GM23338 (cell line): ENCODE measurements at regions not wholly inside any gene's neighbourhood (a gene's known extent, or its start where the extent isn't known, plus 50 kb on each side); places are given as distances from the start of the nearest gene placed in this dataset.

ENCODE experiments used
- ATAC-seq: fragments of 200-7000 bp; cut with Tn5 transposase; 3 replicates; pipeline ENCODE4 v1.9.1; 2020
- DNase-seq: peaks from one replicate; pipeline ENCODE4 v3.0.0-alpha.2; 2015; ENCODE audit warnings: low spot score
- H2AFZ ChIP-seq: fragments of 200-600 bp; sonication (generic); 2 replicates; pipeline ENCODE4 v1.8.0; 2016; ENCODE audit warnings: antibody characterized with exemption, mild to moderate bottlenecking, moderate library complexity
- H3F3A ChIP-seq: fragments of 200-600 bp; sonication (generic); replicated peaks from 2 replicates; pipeline ENCODE4 v1.8.0; 2017; ENCODE audit warnings: antibody characterized with exemption, mixed run types, low read depth
- H3K27ac ChIP-seq: fragments of 200-600 bp; sonication (generic); 2 replicates; pipeline ENCODE4 v1.6.1; 2016; ENCODE audit warnings: low read depth
- H3K27me3 ChIP-seq: fragments of 200-600 bp; sonication (generic); 2 replicates; pipeline ENCODE4 v1.8.0; 2016; ENCODE audit warnings: mild to moderate bottlenecking, mixed run types, moderate library complexity; ENCODE audit not compliant: insufficient read depth
- H3K36me3 ChIP-seq: fragments of 200-600 bp; sonication (generic); 2 replicates; pipeline ENCODE4 v1.8.0; 2016; ENCODE audit warnings: mild to moderate bottlenecking; ENCODE audit not compliant: insufficient read depth
- H3K4me1 ChIP-seq: fragments of 200-600 bp; sonication (generic); 2 replicates; pipeline ENCODE4 v1.8.0; 2016; ENCODE audit warnings: mild to moderate bottlenecking, moderate library complexity; ENCODE audit not compliant: insufficient read depth
- H3K4me2 ChIP-seq: fragments of 200-600 bp; sonication (generic); 2 replicates; pipeline ENCODE4 v1.7.1; 2017; ENCODE audit warnings: mixed run types
- H3K4me3 ChIP-seq: fragments of 200-600 bp; sonication (generic); 2 replicates; pipeline ENCODE4 v1.6.1; 2016; ENCODE audit warnings: mixed run types
- H3K79me2 ChIP-seq: fragments of 200-600 bp; sonication (generic); replicated peaks from 2 replicates; pipeline ENCODE4 v1.8.0; 2017; ENCODE audit warnings: mild to moderate bottlenecking; ENCODE audit not compliant: insufficient read depth
- H3K9me2 ChIP-seq: fragments of 200-600 bp; sonication (generic); 2 replicates; pipeline ENCODE4 v1.8.0; 2017; ENCODE audit not compliant: insufficient read depth
- H4K20me1 ChIP-seq: fragments of 200-600 bp; sonication (generic); replicated peaks from 2 replicates; pipeline ENCODE4 v1.8.0; 2017; ENCODE audit warnings: mild to moderate bottlenecking; ENCODE audit not compliant: insufficient read depth
- H3K27ac Mint-ChIP-seq: 2 replicates; pipeline ENCODE4 v1.8.0; 2020; ENCODE audit warnings: inconsistent platforms, mild to moderate bottlenecking, moderate library complexity, mixed read lengths
- H3K27me3 Mint-ChIP-seq: 3 replicates; pipeline ENCODE4 v1.8.0; 2022; ENCODE audit warnings: low read depth, mild to moderate bottlenecking, moderate library complexity, mixed read lengths, inconsistent platforms; ENCODE audit not compliant: insufficient read depth, poor library complexity
- H3K36me3 Mint-ChIP-seq: 3 replicates; pipeline ENCODE4 v1.8.0; 2021; ENCODE audit warnings: low read depth, mild to moderate bottlenecking, inconsistent platforms, moderate library complexity, mixed read lengths
- H3K4me1 Mint-ChIP-seq: 3 replicates; pipeline ENCODE4 v1.8.0; 2020; ENCODE audit warnings: mild to moderate bottlenecking, inconsistent platforms, mixed read lengths
- H3K4me3 Mint-ChIP-seq: 3 replicates; pipeline ENCODE4 v1.8.0; 2021; ENCODE audit warnings: moderate library complexity, mild to moderate bottlenecking, inconsistent platforms, mixed read lengths
- H3K9me3 Mint-ChIP-seq: 3 replicates; pipeline ENCODE4 v1.8.0; 2020; ENCODE audit warnings: moderate library complexity, mild to moderate bottlenecking, inconsistent platforms, mixed read lengths
- CREB1 ChIP-seq: fragments of 250-450 bp; sonication (Bioruptor Pico); IDR thresholded peaks from 2 replicates; pipeline ENCODE4 v1.5.0; 2020; ENCODE audit warnings: low read depth, mild to moderate bottlenecking, moderate library complexity
- CTCF ChIP-seq, 2 experiments: fragments of 200-600 bp in 1 of 2; sonication (generic) in 1 of 2; conservative IDR thresholded peaks; 2 replicates each; pipeline versions ENCODE4 v1.5.1 to v1.6.1; 2016 to 2017; ENCODE audit warnings: antibody characterized with exemption in 2 of 2, low read depth in 2 of 2, mild to moderate bottlenecking in 2 of 2, moderate library complexity in 1 of 2
- ETS1 ChIP-seq: IDR thresholded peaks from 2 replicates; pipeline ENCODE4 v1.6.1; 2016; ENCODE audit warnings: antibody characterized with exemption
- EZH2 ChIP-seq: fragments of 200-600 bp; sonication (generic); IDR thresholded peaks from one replicate; pipeline ENCODE4 v1.8.0; 2017; ENCODE audit warnings: antibody characterized with exemption, mild to moderate bottlenecking, low read depth; ENCODE audit not compliant: unreplicated experiment
- EZH2phosphoT487 ChIP-seq: fragments of 200-600 bp; sonication (generic); IDR thresholded peaks from one replicate; pipeline ENCODE4 v1.8.1; 2018; ENCODE audit warnings: antibody characterized with exemption; ENCODE audit not compliant: unreplicated experiment
- JUNB ChIP-seq: IDR thresholded peaks from one replicate; pipeline ENCODE4 v1.6.1; 2016; ENCODE audit warnings: antibody characterized with exemption; ENCODE audit not compliant: unreplicated experiment
- NANOG ChIP-seq: IDR thresholded peaks from 2 replicates; pipeline ENCODE4 v1.6.1; 2016; ENCODE audit warnings: antibody characterized with exemption, borderline replicate concordance
- POLR2AphosphoS5 ChIP-seq: IDR thresholded peaks from 2 replicates; pipeline ENCODE4 v1.6.1; 2016; ENCODE audit warnings: antibody characterized with exemption, low read depth
- REST ChIP-seq: IDR thresholded peaks from one replicate; pipeline ENCODE4 v1.6.1; 2018; ENCODE audit warnings: antibody characterized with exemption; ENCODE audit not compliant: unreplicated experiment
- STAT1 ChIP-seq: IDR thresholded peaks from one replicate; pipeline ENCODE4 v1.6.1; 2016; ENCODE audit warnings: antibody characterized with exemption; ENCODE audit not compliant: unreplicated experiment
- ZNF114 ChIP-seq: fragments of 250-450 bp; sonication (Bioruptor Pico); IDR thresholded peaks from 2 replicates; pipeline ENCODE4 v1.5.0; 2020; ENCODE audit warnings: mild to moderate bottlenecking, moderate library complexity
- ZNF331 ChIP-seq: fragments of 250-450 bp; sonication (Bioruptor Pico); IDR thresholded peaks from 2 replicates; pipeline ENCODE4 v1.5.0; 2020; ENCODE audit warnings: low read depth, mild to moderate bottlenecking, moderate library complexity

- TF ChIP-seq ETS1 (no peak), STAT1 (no peak), NANOG (no peak), ZNF331 (no peak), EZH2 (no peak)
These were observed 437.2 kb upstream of the HS6ST1 start (continued) for GRCh38 chr2:128755695-128756364.

- no peak for ATAC-seq
- Histone ChIP-seq H3K9me2 (peaks cover 2% of the 10 kb centered on the region; the same call in 1 of the 2 replicates), H3K4me1 (peaks cover 15% of the 10 kb centered on the region), H3K4me2 (no peak overlapping the region), H4K20me1 (no peaks in the 10 kb centered on the region), H2AFZ (no peak overlapping the region), H3K36me3 (no peaks in the 10 kb centered on the region), H3K27ac (no peak overlapping the region), H3K79me2 (no peaks in the 10 kb centered on the region), H3K27me3 (no peaks in the 10 kb centered on the region), H3F3A (no peaks in the 10 kb centered on the region), H3K4me3 (no peak overlapping the region)
- Mint-ChIP-seq H3K27me3 (peaks cover 10% of the 10 kb centered on the region), H3K9me3 (no peaks in the 10 kb centered on the region; the same call in 2 of the 3 replicates), H3K36me3 (no peaks in the 10 kb centered on the region), H3K27ac (no peak overlapping the region), H3K4me3 (no peak overlapping the region), H3K4me1 (peaks cover 17% of the 10 kb centered on the region)
- DNase-seq = no peak
- TF ChIP-seq ZNF331 (no peak), REST (no peak), NANOG (no peak), CTCF (conservative IDR thresholded peaks at IDR 0.05; ENCODE audit: low read depth in 2 of 2) (no peak), ETS1 (no peak), ZNF114 (CRISPR knock-in tag) (no peak), EZH2 (no peak), POLR2AphosphoS5 (no peak), CREB1 (CRISPR knock-in tag) (no peak), EZH2phosphoT487 (no peak), JUNB (no peak), STAT1 (no peak)
These were observed 437.7 kb upstream of the HS6ST1 start for GRCh38 chr2:128756365-128756717.
